ENCODE measurements at regions not wholly inside any gene's neighbourhood (a gene's known extent, or its start where the extent isn't known, plus 50 kb on each side); places are given as distances from the start of the nearest gene placed in this dataset.
"Not testable (repeated sequence)": the region's sequence is repeated elsewhere in the genome, so short reads cannot be mapped to it uniquely, and the experiment has no call there.

DNA sequence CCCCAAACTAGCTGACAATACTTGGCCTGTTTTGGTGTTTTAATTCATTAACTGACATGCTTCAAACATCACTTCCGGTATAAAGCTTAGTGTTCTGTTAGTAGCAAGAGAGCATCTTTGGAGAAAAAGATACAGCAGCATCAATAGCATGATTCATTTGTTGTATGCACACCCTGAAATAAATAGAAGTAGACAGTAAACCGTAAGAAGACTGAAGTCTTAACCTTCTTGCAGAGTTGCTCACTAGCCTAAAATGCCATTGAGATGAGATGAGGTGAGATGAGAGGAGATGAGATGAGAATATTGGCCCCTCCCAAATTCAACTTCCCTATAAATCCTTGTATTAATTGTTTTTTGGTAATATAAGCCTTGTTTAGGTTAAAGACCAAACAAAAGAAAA, 108.8 kb downstream of the TNFSF18 start (continued):
- TF ChIP-seq CBX5 (IDR thresholded peaks at IDR 0.05; ENCODE audit: low read depth, low read length), result no peak
- TF ChIP-seq RXRA (IDR thresholded peaks at IDR 0.05; ENCODE audit: insufficient read depth, low read depth, low read length), result no peak

- H3K36me3 ChIP-seq (ENCODE audit: control insufficient read depth in 2 of 4, insufficient read depth in 4 of 4, low read length in 3 of 4); H4K91ac ChIP-seq (replicated peaks; ENCODE audit: insufficient read length, low read length); H3K79me1 ChIP-seq (ENCODE audit: low read depth, low read length); H3K79me2 ChIP-seq (ENCODE audit: control insufficient read depth in 1 of 2, insufficient read depth in 2 of 2, low read length in 2 of 2); H2AK5ac ChIP-seq (ENCODE audit: low read depth, low read length); DNase-seq (ENCODE audit: low read depth in 1 of 2, low spot score in 2 of 2); CTCF ChIA-PET (ENCODE audit: partially characterized antibody); H2BK20ac ChIP-seq (ENCODE audit: low read length); H3K27me3 ChIP-seq (replicated peaks in 1 of 4; ENCODE audit: control insufficient read depth in 3 of 4, extremely low read depth in 1 of 4, insufficient read depth in 3 of 4, low read length in 3 of 4); H3K27ac ChIP-seq (ENCODE audit: low read depth, low read length); H2BK12ac ChIP-seq (ENCODE audit: low read depth, low read length); H3K4me1 ChIP-seq (replicated peaks in 1 of 4; ENCODE audit: control insufficient read depth in 3 of 4, insufficient read depth in 4 of 4, low read length in 3 of 4); H3K4ac ChIP-seq (replicated peaks; ENCODE audit: insufficient read length, low read depth, low read length); H4K20me1 ChIP-seq (replicated peaks in 1 of 2; ENCODE audit: control insufficient read depth in 1 of 2, insufficient read depth in 2 of 2, low read length in 2 of 2); H3K4me3 ChIP-seq (ENCODE audit: extremely low read depth in 1 of 4, insufficient read depth in 2 of 4, low read depth in 3 of 4, low read length in 4 of 4); H3K23ac ChIP-seq (ENCODE audit: insufficient read length); H2BK120ac ChIP-seq (replicated peaks; ENCODE audit: low read depth, low read length); FAIRE-seq; H4K8ac ChIP-seq (ENCODE audit: extremely low read depth, insufficient read depth, low read length); H3K9ac ChIP-seq (replicated peaks in 1 of 4; ENCODE audit: extremely low read depth in 1 of 4, low read depth in 3 of 4, low read length in 3 of 4); H3K18ac ChIP-seq (ENCODE audit: extremely low read depth, low read length); H3K4me2 ChIP-seq (ENCODE audit: insufficient read depth in 1 of 2, low read depth in 2 of 2, low read length in 2 of 2); H4K5ac ChIP-seq (ENCODE audit: insufficient read length, low read depth, low read length); H2BK15ac ChIP-seq (ENCODE audit: low read length); H2AFZ ChIP-seq (ENCODE audit: low read length); H3K9me3 ChIP-seq (ENCODE audit: insufficient read depth in 2 of 2, low read depth in 1 of 2, low read length in 1 of 2); H3K14ac ChIP-seq (ENCODE audit: insufficient read length); H3K56ac ChIP-seq (replicated peaks; ENCODE audit: insufficient read length, low read depth, low read length); H3K23me2 ChIP-seq (ENCODE audit: low read depth, low read length); POLR2A ChIA-PET (ENCODE audit: partially characterized antibody); H2BK5ac ChIP-seq (ENCODE audit: low read depth, low read length): not testable (repeated sequence)
- 88% methylated on average over 2 of the region's 2 CpGs; no CpG with 5 or more reads in 1 of the 2 experiments for WGBS, 2 experiments (ENCODE audit: extremely low coverage in 1 of 2, insufficient coverage in 1 of 2, insufficient read length in 1 of 2, insufficient replicate concordance in 2 of 2, low coverage in 1 of 2, low lambda C conversion rate in 2 of 2, missing lambda C conversion rate in 1 of 2)
These were observed 107.6 kb downstream of the TNFSF18 start for GRCh38 chr1:172943138-172943537.

All from H1 (cell line).